Activated T-cell treated with anti-CD3 and anti-CD28 coated beads, Interleukin-2, amount 50 U/mL, for 4 hours (primary cell): ENCODE measurements at regions not wholly inside any gene's neighbourhood (a gene's known extent, or its start where the extent isn't known, plus 50 kb on each side); places are given as distances from the start of the nearest gene placed in this dataset.
"Not testable (repeated sequence)": the region's sequence is repeated elsewhere in the genome, so short reads cannot be mapped to it uniquely, and the experiment has no call there.

Experiments used
- ATAC-seq, 2 donors: fragments of 200-7000 bp; cut with Tn5 transposase; one replicate each; pipeline ENCODE4 v1.10.0; 2021
- DNase-seq: peaks from one replicate; pipeline ENCODE4 v3.0.0-alpha.2; 2020
- H3K27me3 Mint-ChIP-seq: one replicate; pipeline ENCODE4 v1.8.0; 2021; ENCODE audit warnings: low read depth, mixed read lengths
- H3K36me3 Mint-ChIP-seq: one replicate; pipeline ENCODE4 v1.8.0; 2022; ENCODE audit warnings: mixed read lengths; ENCODE audit not compliant: insufficient read depth
- H3K4me1 Mint-ChIP-seq: one replicate; pipeline ENCODE4 v1.8.0; 2021; ENCODE audit warnings: low read depth, mixed read lengths
- H3K4me3 Mint-ChIP-seq: one replicate; pipeline ENCODE4 v1.8.0; 2021; ENCODE audit warnings: mild to moderate bottlenecking, moderate library complexity, mixed read lengths
- H3K9me3 Mint-ChIP-seq: one replicate; pipeline ENCODE4 v1.8.0; 2021; ENCODE audit warnings: mixed read lengths

DNA sequence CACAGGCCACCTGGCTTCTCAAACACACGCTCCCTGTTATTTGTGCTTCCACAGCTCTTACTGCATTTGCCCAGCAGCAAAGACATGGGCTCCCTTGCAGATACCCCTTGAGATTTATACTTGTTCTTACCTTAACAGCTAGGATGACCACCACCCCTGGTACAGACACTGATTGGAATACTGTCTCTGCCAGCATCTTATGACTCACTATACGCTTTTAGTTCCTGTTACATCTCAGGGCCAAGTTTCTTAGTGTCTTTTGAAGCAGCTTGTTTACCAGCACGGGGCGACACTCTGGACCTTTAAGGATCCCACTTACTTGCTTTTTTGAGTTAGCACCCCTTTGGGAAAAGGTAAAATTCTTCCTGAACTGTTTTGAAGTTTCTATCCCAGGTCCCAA is 874.8 kb downstream of the KCNT2 start:
- DNase-seq (no peak), ATAC-seq (no peak)
- H3K9me3 Mint-ChIP-seq = no peaks in the 10 kb centered on the region

DNA sequence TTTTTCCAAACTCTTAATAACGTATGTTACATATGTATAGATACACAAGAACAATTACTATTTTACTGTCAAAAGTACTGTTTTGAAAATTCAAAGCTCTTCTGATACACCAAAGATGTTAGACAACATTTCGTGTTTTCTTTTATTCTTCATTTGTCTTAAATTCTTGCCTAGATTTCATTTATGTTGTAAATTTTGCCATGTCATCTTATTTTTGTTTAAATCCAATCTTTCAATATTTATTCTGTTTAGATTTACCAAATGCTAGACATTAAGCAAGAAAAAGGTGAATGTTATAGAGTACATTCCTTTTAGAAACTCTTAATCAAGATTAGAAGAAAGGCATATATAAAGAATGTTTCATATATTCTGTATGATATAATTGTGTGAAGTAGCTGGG is 876.9 kb downstream of the KCNT2 start:
- Mint-ChIP-seq H3K36me3 (no peaks in the 10 kb centered on the region), H3K4me1 (no peaks in the 10 kb centered on the region), H3K4me3 (no peak overlapping the region), H3K27me3 (no peaks in the 10 kb centered on the region), H3K9me3 (no peaks in the 10 kb centered on the region)
- ATAC-seq (no peak), DNase-seq (no peak)

More for the DNA sequence above, 874.8 kb downstream of the KCNT2 start:
- Mint-ChIP-seq H3K27me3 (no peaks in the 10 kb centered on the region), H3K4me3 (no peak overlapping the region), H3K36me3 (no peaks in the 10 kb centered on the region), H3K4me1 (no peaks in the 10 kb centered on the region)

GRCh38 chr1:195723796-195724194 is 884.4 kb downstream of the KCNT2 start:
- H3K36me3 Mint-ChIP-seq = no peaks in the 10 kb centered on the region
- no peaks in the 10 kb centered on the region for H3K9me3 Mint-ChIP-seq
- ATAC-seq (no peak), DNase-seq (no peak)
- no peaks in the 10 kb centered on the region for H3K27me3 Mint-ChIP-seq
- H3K4me3 Mint-ChIP-seq = no peak overlapping the region
- H3K4me1 Mint-ChIP-seq = no peaks in the 10 kb centered on the region

- H3K4me1 Mint-ChIP-seq, H3K36me3 Mint-ChIP-seq, ATAC-seq, H3K27me3 Mint-ChIP-seq, H3K4me3 Mint-ChIP-seq, H3K9me3 Mint-ChIP-seq, DNase-seq: not testable (repeated sequence)
Measured at GRCh38 chr1:195722852-195723795, 885.1 kb downstream of the KCNT2 start.

DNA sequence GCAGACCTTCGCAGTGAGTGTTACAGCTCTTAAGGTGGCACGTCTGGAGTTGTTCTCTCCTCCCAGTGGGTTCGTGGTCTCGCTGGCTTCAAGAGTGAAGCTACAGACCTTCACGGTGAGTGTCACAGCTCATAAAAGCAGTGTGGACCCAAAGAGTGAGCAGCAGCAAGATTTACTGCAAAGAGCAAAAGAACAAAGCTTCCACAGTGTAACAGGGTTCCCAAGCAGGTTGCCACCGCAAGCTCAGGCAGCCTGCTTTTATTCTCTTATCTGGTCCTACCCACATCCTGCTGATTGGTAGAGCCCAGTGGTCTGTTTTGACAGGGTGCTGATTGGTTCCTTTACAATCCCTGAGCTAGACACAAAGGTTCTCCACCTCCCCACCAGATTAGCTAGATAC is 886.1 kb downstream of the KCNT2 start:
- not testable (repeated sequence) for DNase-seq, H3K27me3 Mint-ChIP-seq, H3K4me1 Mint-ChIP-seq, H3K9me3 Mint-ChIP-seq, ATAC-seq, H3K36me3 Mint-ChIP-seq, H3K4me3 Mint-ChIP-seq

GRCh38 chr1:195721210-195721971 is 886.8 kb downstream of the KCNT2 start:
- H3K36me3 Mint-ChIP-seq = no peaks in the 10 kb centered on the region
- H3K4me1 Mint-ChIP-seq = no peaks in the 10 kb centered on the region
- no peak overlapping the region for H3K4me3 Mint-ChIP-seq
- H3K27me3 Mint-ChIP-seq = no peaks in the 10 kb centered on the region
- ATAC-seq (no peak), DNase-seq (no peak)
- no peaks in the 10 kb centered on the region for H3K9me3 Mint-ChIP-seq

DNA sequence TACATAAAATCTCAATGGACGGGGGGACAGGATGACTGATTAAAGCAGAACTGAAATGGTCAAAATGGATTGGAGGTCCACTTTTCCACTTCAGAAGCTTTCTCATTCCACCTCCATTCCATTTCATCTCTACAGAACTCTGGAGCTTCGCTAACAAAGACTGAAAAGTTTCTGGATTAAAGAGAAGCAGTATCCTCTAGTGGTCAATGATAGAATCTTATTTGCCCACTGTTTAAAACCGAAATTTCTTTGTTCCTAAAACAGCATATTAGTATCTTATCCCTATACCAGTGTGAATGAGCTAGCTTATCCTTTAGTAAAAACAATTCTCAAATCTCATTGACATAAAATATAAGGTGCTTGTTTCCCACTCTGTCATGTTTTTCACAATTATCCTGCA is 890.6 kb downstream of the KCNT2 start:
- ATAC-seq (no peak), DNase-seq (no peak)
- no peaks in the 10 kb centered on the region for H3K9me3 Mint-ChIP-seq
- no peaks in the 10 kb centered on the region for H3K27me3 Mint-ChIP-seq
- no peak overlapping the region for H3K4me3 Mint-ChIP-seq
- H3K4me1 Mint-ChIP-seq = no peaks in the 10 kb centered on the region
- H3K36me3 Mint-ChIP-seq = no peaks in the 10 kb centered on the region

DNA sequence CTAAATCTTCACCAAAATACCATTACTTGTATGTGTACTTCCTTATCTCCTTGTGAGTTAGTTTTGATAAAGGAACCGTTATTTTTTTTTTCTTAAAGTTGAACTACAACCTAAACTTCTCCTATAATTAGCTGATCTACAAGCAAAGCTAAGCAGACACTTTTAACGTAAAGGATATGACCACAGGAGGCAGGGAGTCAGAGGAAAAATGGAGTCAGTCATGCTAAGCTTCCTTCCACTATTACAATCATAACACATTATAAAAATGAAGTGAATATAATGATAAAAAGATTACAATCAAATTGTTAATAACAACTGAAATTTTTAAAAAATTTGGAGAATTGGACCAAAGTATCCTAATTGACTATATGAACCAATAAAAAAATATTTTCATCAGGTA is 892.6 kb downstream of the KCNT2 start:
- Mint-ChIP-seq H3K9me3 (no peaks in the 10 kb centered on the region), H3K27me3 (no peaks in the 10 kb centered on the region), H3K4me3 (no peak overlapping the region), H3K36me3 (no peaks in the 10 kb centered on the region), H3K4me1 (no peaks in the 10 kb centered on the region)
- no peak for DNase-seq
- no peak for ATAC-seq

DNA sequence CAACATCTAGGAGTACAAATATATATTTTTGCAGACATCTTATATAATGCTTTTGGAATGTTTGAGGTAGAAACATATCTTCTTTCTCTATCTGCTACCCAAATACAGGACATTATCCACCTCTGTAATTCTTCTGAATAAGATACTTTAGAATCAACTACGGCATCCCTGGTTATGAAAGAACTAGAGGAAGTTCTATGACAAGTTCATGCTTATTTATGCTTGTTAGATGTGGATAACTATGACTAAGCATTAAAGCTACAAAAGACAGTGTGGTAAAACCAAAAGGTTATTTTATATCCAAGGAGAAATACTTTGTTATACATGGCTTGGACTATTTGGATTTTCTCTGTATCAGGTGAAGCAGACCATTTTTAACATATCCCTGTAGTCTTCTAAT is 894.0 kb downstream of the KCNT2 start:
- Mint-ChIP-seq H3K36me3 (no peaks in the 10 kb centered on the region), H3K4me3 (no peak overlapping the region), H3K9me3 (no peaks in the 10 kb centered on the region), H3K27me3 (no peaks in the 10 kb centered on the region), H3K4me1 (no peaks in the 10 kb centered on the region)
- ATAC-seq (no peak), DNase-seq (no peak)

DNA sequence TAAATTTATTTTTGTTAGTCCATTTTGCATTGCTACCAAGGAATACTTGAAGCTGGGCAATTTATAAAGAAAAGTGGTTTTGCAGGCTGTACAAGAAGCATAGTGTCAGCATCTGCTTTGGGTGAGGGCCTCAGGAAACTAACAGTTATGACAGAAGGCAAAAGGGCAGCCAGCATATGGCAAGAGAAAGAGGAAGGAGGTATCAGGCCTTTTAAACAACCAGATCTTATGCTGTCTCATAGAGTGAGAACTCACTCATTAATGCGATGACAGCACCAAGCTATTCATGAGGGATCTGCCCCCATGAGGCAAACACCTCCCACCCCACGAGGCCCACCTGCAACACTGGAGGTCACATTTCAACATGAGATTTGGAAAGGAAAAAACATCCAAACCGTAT is 898.4 kb downstream of the KCNT2 start:
- DNase-seq (no peak), ATAC-seq (no peak)
- Mint-ChIP-seq H3K4me1 (no peaks in the 10 kb centered on the region), H3K36me3 (no peaks in the 10 kb centered on the region), H3K4me3 (no peak overlapping the region), H3K27me3 (no peaks in the 10 kb centered on the region), H3K9me3 (no peaks in the 10 kb centered on the region)

GRCh38 chr1:195704028-195704427 is 904.2 kb downstream of the KCNT2 start:
- DNase-seq = no peak
- no peaks in the 10 kb centered on the region for H3K4me1 Mint-ChIP-seq
- no peaks in the 10 kb centered on the region for H3K36me3 Mint-ChIP-seq
- no peak overlapping the region for H3K4me3 Mint-ChIP-seq
- H3K27me3 Mint-ChIP-seq = no peaks in the 10 kb centered on the region
- H3K9me3 Mint-ChIP-seq = no peaks in the 10 kb centered on the region
- ATAC-seq = no peak

- Mint-ChIP-seq H3K9me3 (no peaks in the 10 kb centered on the region), H3K27me3 (no peaks in the 10 kb centered on the region), H3K36me3 (no peaks in the 10 kb centered on the region), H3K4me3 (no peak overlapping the region), H3K4me1 (no peaks in the 10 kb centered on the region)
- ATAC-seq (no peak), DNase-seq (no peak)
Measured at GRCh38 chr1:195701149-195701548, 907.1 kb downstream of the KCNT2 start.

DNA sequence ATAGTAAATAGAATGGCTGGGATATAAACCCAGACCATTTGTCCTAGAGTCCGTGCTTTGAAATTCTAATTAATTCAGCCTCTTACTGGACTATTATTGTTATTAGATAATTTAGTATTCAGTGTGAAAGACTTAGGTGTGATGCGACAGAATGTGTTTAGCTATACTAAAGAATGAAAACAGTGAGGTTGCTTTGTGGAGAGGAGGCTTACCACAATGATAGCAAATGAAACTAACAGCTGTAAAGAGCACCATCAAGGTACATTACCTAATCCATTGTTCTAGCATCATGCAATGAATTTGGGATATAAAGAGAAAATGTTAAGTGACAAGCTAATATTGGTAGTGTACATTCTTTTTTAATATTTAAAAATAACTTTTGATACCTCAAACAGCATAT is 911.1 kb downstream of the KCNT2 start:
- Mint-ChIP-seq H3K27me3 (no peaks in the 10 kb centered on the region), H3K4me3 (no peak overlapping the region), H3K36me3 (no peaks in the 10 kb centered on the region), H3K4me1 (no peaks in the 10 kb centered on the region), H3K9me3 (no peaks in the 10 kb centered on the region)
- no peak for DNase-seq
- no peak for ATAC-seq

DNA sequence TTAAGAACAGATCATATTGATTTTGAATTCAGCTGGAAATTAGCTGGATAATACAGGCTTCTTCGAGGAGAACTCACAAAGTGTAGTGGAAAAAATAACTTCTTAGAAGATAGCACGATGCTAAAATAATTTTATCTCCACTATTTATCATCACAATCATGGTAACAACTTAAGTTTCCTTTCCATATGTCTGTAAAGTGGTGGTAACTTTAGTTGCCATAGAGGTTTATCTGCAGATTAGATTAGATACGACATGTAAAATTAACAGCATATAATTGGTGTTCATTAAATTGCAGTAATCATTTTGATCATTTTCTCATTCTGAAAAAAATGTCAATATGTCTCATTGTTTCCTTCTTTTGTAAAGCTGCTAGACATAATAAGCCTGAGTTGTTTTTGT is 921.5 kb downstream of the KCNT2 start:
- no peaks in the 10 kb centered on the region for H3K4me1 Mint-ChIP-seq
- no peaks in the 10 kb centered on the region for H3K36me3 Mint-ChIP-seq
- no peaks in the 10 kb centered on the region for H3K27me3 Mint-ChIP-seq
- no peak overlapping the region for H3K4me3 Mint-ChIP-seq
- no peaks in the 10 kb centered on the region for H3K9me3 Mint-ChIP-seq
- DNase-seq (no peak), ATAC-seq (no peak)

DNA sequence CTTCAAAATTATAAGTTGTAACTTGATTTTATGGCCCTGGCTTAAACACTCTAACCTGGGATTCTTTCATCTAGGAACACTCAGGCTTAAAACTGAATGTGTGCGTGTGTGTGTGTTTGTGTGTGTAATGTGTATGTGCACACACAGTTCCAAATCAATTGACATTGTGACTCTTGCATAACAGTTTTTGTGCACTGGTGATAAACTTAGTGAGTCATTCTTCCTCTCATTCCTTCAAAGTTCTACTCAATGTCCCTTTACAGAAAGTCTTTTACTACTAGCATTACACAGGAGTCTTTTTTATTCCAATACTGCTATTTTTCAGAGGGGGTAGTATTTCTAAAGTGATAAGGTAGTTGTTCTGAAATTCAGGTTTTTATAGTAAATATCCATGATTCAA is 943.6 kb downstream of the KCNT2 start:
- no peak for DNase-seq
- H3K36me3 Mint-ChIP-seq = no peaks in the 10 kb centered on the region
- H3K9me3 Mint-ChIP-seq = peaks cover 8% of the 10 kb centered on the region
- no peaks in the 10 kb centered on the region for H3K27me3 Mint-ChIP-seq
- no peaks in the 10 kb centered on the region for H3K4me1 Mint-ChIP-seq
- no peak for ATAC-seq
- no peak overlapping the region for H3K4me3 Mint-ChIP-seq
